ENCODE measurements at regions not wholly inside any gene's neighbourhood (a gene's known extent, or its start where the extent isn't known, plus 50 kb on each side); places are given as distances from the start of the nearest gene placed in this dataset.
"Not testable (repeated sequence)": the region's sequence is repeated elsewhere in the genome, so short reads cannot be mapped to it uniquely, and the experiment has no call there.

- in situ Hi-C loops (cut with MboI; ENCODE audit: low pct_unique_long_range_greater_than_20kb, low sequenced_read_pairs, unreplicated experiment), result no loop called here
- no peak for DNase-seq (ENCODE audit: low spot score)
- no peak for TF ChIP-seq CTCF (IDR thresholded peaks at IDR 0.05; ENCODE audit: extremely low read depth, insufficient read depth, missing control alignments)
Observed at GRCh38 chr13:73162912-73163911, 104.4 kb downstream of the KLF5 start.

- in situ Hi-C loops (cut with MboI; ENCODE audit: low pct_unique_long_range_greater_than_20kb, low sequenced_read_pairs, unreplicated experiment); DNase-seq (ENCODE audit: low spot score): not testable (repeated sequence)
Observed at GRCh38 chr13:73160371-73161031, 101.7 kb downstream of the KLF5 start.

GRCh38 chr13:73158851-73159250 is 100.0 kb downstream of the KLF5 start:
- DNase-seq (ENCODE audit: low spot score), result no peak
- in situ Hi-C loops (cut with MboI; ENCODE audit: low pct_unique_long_range_greater_than_20kb, low sequenced_read_pairs, unreplicated experiment), result no loop called here
- no peak for TF ChIP-seq CTCF (IDR thresholded peaks at IDR 0.05; ENCODE audit: extremely low read depth, insufficient read depth, missing control alignments)

- in situ Hi-C loops (cut with MboI; ENCODE audit: low pct_unique_long_range_greater_than_20kb, low sequenced_read_pairs, unreplicated experiment), result no loop called here
- no peak for TF ChIP-seq CTCF (IDR thresholded peaks at IDR 0.05; ENCODE audit: extremely low read depth, insufficient read depth, missing control alignments)
- no peak for DNase-seq (ENCODE audit: low spot score)
Observed at GRCh38 chr13:73157031-73157430, 98.2 kb downstream of the KLF5 start.

GRCh38 chr13:73146707-73147106 is 87.9 kb downstream of the KLF5 start:
- in situ Hi-C loops (cut with MboI; ENCODE audit: low pct_unique_long_range_greater_than_20kb, low sequenced_read_pairs, unreplicated experiment), result no loop called here
- TF ChIP-seq CTCF (IDR thresholded peaks at IDR 0.05; ENCODE audit: extremely low read depth, insufficient read depth, missing control alignments), result no peak
- no peak for DNase-seq (ENCODE audit: low spot score)

GRCh38 chr13:73142071-73142470 is 83.3 kb downstream of the KLF5 start:
- in situ Hi-C loops (cut with MboI; ENCODE audit: low pct_unique_long_range_greater_than_20kb, low sequenced_read_pairs, unreplicated experiment), result no loop called here
- DNase-seq (ENCODE audit: low spot score), result no peak
- no peak for TF ChIP-seq CTCF (IDR thresholded peaks at IDR 0.05; ENCODE audit: extremely low read depth, insufficient read depth, missing control alignments)

- no peak for TF ChIP-seq CTCF (IDR thresholded peaks at IDR 0.05; ENCODE audit: extremely low read depth, insufficient read depth, missing control alignments)
- DNase-seq (ENCODE audit: low spot score), result no peak
- in situ Hi-C loops (cut with MboI; ENCODE audit: low pct_unique_long_range_greater_than_20kb, low sequenced_read_pairs, unreplicated experiment), result no loop called here
Observed at GRCh38 chr13:73141292-73141771, 82.5 kb downstream of the KLF5 start.
